PC-3 (cell line): ENCODE measurements at regions not wholly inside any gene's neighbourhood (a gene's known extent, or its start where the extent isn't known, plus 50 kb on each side); places are given as distances from the start of the nearest gene placed in this dataset.

Experiments used
- ATAC-seq: fragments of 200-7000 bp; cut with Tn5 transposase; 2 replicates; pipeline ENCODE4 v1.9.1; 2020; ENCODE audit warnings: mild to moderate bottlenecking, moderate library complexity
- BruUV-seq: library from RNA; stranded (reverse); fragments of 400-500 nt; replicated peaks from 2 replicates; lab custom pipeline; 2021; lab: Mats Ljungman, UMichigan
- CTCF ChIA-PET: fragments of 300-600 bp; sonication (Branson Sonifier 250); formaldehyde crosslinking; loops from one replicate; lab custom pipeline; 2022; ENCODE audit warnings: antibody characterized with exemption; lab: Charles Lee
- POLR2A ChIA-PET: fragments of 300-600 bp; sonication (Branson Sonifier 250); formaldehyde crosslinking; loops from one replicate; lab custom pipeline; 2022; ENCODE audit warnings: antibody characterized with exemption; ENCODE audit not compliant: unreplicated experiment; lab: Charles Lee
- DNase-seq: peaks from one replicate; pipeline ENCODE4 v3.0.0-alpha.2; 2015
- H2AFZ ChIP-seq: fragments of 300-600 bp; sonication (generic); 2 replicates; pipeline ENCODE4 v1.6.0; 2016; ENCODE audit warnings: antibody characterized with exemption, low read length
- H3F3A ChIP-seq: fragments of 300-600 bp; sonication (generic); one replicate; pipeline ENCODE4 v1.6.0; 2017; ENCODE audit warnings: antibody characterized with exemption, low read length, control low read depth, mild to moderate bottlenecking; ENCODE audit not compliant: unreplicated experiment
- H3K27ac ChIP-seq: fragments of 300-600 bp; sonication (generic); 2 replicates; pipeline ENCODE4 v1.5.1; 2016; ENCODE audit warnings: mild to moderate bottlenecking, low read length
- H3K27me3 ChIP-seq: fragments of 300-600 bp; sonication (generic); 2 replicates; pipeline ENCODE4 v1.6.1; 2016; ENCODE audit warnings: low read length, mixed read lengths
- H3K36me3 ChIP-seq: fragments of 300-600 bp; sonication (generic); 2 replicates; pipeline ENCODE4 v1.6.1; 2016; ENCODE audit warnings: low read depth, mixed run types, low read length, mixed read lengths
- H3K4me1 ChIP-seq: fragments of 300-600 bp; sonication (generic); 2 replicates; pipeline ENCODE4 v1.5.1; 2016; ENCODE audit warnings: low read length; ENCODE audit not compliant: insufficient read depth
- H3K4me2 ChIP-seq: fragments of 300-600 bp; sonication (generic); 2 replicates; pipeline ENCODE4 v1.6.0; 2016; ENCODE audit warnings: low read length
- H3K4me3 ChIP-seq: fragments of 300-600 bp; sonication (generic); 2 replicates; pipeline ENCODE4 v1.5.1; 2016; ENCODE audit warnings: mild to moderate bottlenecking, low read length, mixed read lengths
- H3K79me2 ChIP-seq: fragments of 300-600 bp; sonication (generic); 2 replicates; pipeline ENCODE4 v1.6.1; 2017; ENCODE audit warnings: low read length, mixed read lengths
- H3K9ac ChIP-seq: fragments of 300-600 bp; sonication (generic); 2 replicates; pipeline ENCODE4 v1.6.0; 2016; ENCODE audit warnings: mild to moderate bottlenecking, low read length
- H3K9me2 ChIP-seq: fragments of 300-600 bp; sonication (generic); replicated peaks from 2 replicates; pipeline ENCODE4 v1.6.1; 2016; ENCODE audit warnings: mixed run types, low read length, mixed read lengths
- H3K9me3 ChIP-seq: fragments of 300-600 bp; sonication (generic); 2 replicates; pipeline ENCODE4 v1.6.1; 2016; ENCODE audit warnings: low read length, mixed read lengths
- H4K20me1 ChIP-seq: fragments of 300-600 bp; sonication (generic); 2 replicates; pipeline ENCODE4 v1.6.1; 2016; ENCODE audit warnings: low read length, mixed read lengths
- EZH2 ChIP-seq: fragments of 300-600 bp; sonication (generic); IDR thresholded peaks from one replicate; pipeline ENCODE4 v1.6.1; 2017; ENCODE audit warnings: antibody characterized with exemption, mild to moderate bottlenecking, low read length; ENCODE audit not compliant: unreplicated experiment
- EZH2phosphoT487 ChIP-seq: fragments of 300-600 bp; sonication (generic); IDR thresholded peaks from 2 replicates; pipeline ENCODE4 v1.6.1; 2018; ENCODE audit warnings: mild to moderate bottlenecking, antibody characterized with exemption, low read length, borderline replicate concordance
- intact Hi-C: fragments of 100-400 bp; cut with micrococcal nuclease; formaldehyde crosslinking; loops from 2 replicates; pipeline ENCODE4 v1.9.0; 2023
- TF ChIP-seq, protein P1 (sequence below): fragments of 300-600 bp; sonication (generic); conservative IDR thresholded peaks from 2 replicates; pipeline ENCODE4 v1.5.1; 2017; ENCODE audit warnings: antibody characterized with exemption, low read depth, mild to moderate bottlenecking, low read length

DNA sequence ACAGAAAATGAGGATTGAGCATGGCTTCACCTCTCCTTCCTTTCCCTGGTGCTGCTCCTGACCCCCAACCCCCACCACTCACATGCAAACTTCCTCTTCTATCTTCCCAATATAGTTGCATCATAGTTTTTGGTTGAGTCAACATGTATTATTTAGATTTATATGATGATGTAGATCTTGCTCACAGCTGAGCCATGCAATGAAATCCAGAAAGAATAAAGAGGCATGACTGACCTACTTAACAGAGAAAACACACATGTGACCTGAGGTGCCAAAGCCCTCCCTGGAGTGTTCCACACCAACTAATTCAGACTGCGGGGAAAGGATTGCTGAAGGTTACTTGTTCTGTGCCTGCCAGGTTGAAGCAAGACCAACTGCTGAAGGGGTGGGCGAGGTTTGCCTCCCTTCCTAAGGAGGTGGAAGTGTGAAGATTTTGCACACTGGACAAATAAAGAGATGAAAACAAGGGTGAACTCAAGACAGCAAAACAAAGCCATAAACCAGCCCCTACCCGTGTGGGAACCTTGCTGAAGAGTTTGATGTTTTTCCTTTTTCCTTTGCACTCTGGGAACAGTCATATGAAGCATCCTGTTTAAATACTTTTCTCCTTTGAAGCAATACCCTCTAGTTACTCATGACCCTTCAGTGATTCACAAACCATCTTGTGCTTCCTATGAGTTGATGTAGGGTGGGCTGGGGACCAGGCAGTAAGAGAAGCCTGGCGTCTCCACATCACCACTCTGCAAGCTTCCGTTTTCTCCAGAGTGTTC is 155.2 kb upstream of the UBE2E1 start:
- BruUV-seq: TSS peak; percentile 95
- Histone ChIP-seq H3K79me2 (no peaks in the 10 kb centered on the region), H3K27ac (peak overlapping the region; percentile 88), H3K4me1 (peaks cover 42% of the 10 kb centered on the region), H3F3A (no peaks in the 10 kb centered on the region), H3K4me3 (0 out of 2 replicates have a peak overlapping the region, but pooled peaks have one; percentile 4), H4K20me1 (no peaks in the 10 kb centered on the region), H3K9ac (peak overlapping the region; percentile 55), H3K36me3 (no peaks in the 10 kb centered on the region), H2AFZ (peak overlapping the region; percentile 0; the same call in 1 of the 2 replicates), H3K4me2 (peak overlapping the region; percentile 61), H3K9me3 (no peaks in the 10 kb centered on the region), H3K9me2 (no peaks in the 10 kb centered on the region), H3K27me3 (no peaks in the 10 kb centered on the region)
- TF ChIP-seq EZH2phosphoT487 (no peak), EZH2 (no peak)
- TF ChIP-seq, protein P1, sequence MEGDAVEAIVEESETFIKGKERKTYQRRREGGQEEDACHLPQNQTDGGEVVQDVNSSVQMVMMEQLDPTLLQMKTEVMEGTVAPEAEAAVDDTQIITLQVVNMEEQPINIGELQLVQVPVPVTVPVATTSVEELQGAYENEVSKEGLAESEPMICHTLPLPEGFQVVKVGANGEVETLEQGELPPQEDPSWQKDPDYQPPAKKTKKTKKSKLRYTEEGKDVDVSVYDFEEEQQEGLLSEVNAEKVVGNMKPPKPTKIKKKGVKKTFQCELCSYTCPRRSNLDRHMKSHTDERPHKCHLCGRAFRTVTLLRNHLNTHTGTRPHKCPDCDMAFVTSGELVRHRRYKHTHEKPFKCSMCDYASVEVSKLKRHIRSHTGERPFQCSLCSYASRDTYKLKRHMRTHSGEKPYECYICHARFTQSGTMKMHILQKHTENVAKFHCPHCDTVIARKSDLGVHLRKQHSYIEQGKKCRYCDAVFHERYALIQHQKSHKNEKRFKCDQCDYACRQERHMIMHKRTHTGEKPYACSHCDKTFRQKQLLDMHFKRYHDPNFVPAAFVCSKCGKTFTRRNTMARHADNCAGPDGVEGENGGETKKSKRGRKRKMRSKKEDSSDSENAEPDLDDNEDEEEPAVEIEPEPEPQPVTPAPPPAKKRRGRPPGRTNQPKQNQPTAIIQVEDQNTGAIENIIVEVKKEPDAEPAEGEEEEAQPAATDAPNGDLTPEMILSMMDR: no peak
- DNase-seq (peak; percentile 94), ATAC-seq (peak; percentile 86)
- ChIA-PET CTCF (interaction anchor here (0.7 kb wide), 1 partner anchor 96 kb away, joined by 3 read pairs; no protein-coding TSS in a partner anchor), POLR2A (interaction anchor here (0.5 kb wide), 1 partner anchor 59 kb away, joined by 4 read pairs; no protein-coding TSS in a partner anchor)
- intact Hi-C loops: loop anchor here (1.0 to 5.0 kb wide), 5 partner anchors 18 to 325 kb away; no protein-coding TSS in a partner anchor

DNA sequence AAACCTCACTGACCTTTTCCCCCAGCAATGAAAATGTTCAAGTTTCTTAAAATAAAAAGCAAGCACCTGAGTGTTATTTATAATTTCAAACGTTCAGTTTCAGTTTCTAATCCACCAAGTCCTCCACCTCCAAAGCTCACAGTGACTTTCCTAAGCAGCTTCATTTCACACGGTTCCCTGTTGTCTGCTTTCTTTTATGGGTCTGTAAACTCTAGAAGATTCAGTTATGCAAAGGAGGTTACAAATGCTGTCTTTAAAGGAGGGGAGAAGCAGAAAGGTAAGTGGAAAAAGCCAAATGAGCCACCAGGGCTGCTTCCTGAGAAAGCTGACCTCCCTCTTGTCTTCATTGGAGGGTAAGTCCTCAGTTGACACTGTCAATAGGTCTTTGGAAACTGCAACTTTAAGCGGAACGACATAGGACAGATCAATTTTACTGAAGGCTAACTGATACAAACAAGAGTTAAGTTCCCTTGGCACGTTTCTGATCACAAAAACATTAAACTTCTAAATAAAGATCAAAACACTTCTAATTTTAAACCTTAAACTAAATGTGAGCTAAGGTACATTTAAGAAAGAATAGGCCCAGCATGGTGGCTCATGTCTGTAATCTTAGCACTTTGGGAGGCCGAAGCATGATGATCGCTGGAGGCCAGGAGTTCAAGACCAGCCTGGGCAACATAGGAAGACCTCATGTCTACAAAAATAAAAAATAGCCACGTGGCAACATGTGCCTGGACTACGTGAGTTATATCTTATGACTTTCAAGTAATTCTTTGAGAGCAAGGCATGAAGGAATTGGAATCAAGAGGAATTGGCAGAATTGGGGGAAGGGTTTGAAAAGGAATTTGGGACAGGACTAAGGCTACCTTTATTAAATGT is 151.9 kb upstream of the UBE2E1 start:
- no peaks in the 10 kb centered on the region for H3K27me3 ChIP-seq
- TF ChIP-seq EZH2 (no peak), EZH2phosphoT487 (no peak)
- TF ChIP-seq, protein P1: no peak
- H3K4me2 ChIP-seq: no peak overlapping the region
- no peaks in the 10 kb centered on the region for H3K79me2 ChIP-seq
- H3K9me3 ChIP-seq: no peaks in the 10 kb centered on the region
- peaks cover 23% of the 10 kb centered on the region for H3K4me1 ChIP-seq
- H3K27ac ChIP-seq: no peak overlapping the region
- no peak overlapping the region for H3K9ac ChIP-seq
- intact Hi-C loops: loop anchor here (5.0 kb wide), 1 partner anchor 42 kb away; no protein-coding TSS in a partner anchor
- DNase-seq (no peak), ATAC-seq (no peak)
- H3F3A ChIP-seq: no peaks in the 10 kb centered on the region
- H3K36me3 ChIP-seq: no peaks in the 10 kb centered on the region
- CTCF ChIA-PET: interaction anchor here (0.5 kb wide), 1 partner anchor 1050 kb away, joined by 3 read pairs; no protein-coding TSS in a partner anchor
- POLR2A ChIA-PET: no interaction called here
- H4K20me1 ChIP-seq: no peaks in the 10 kb centered on the region
- H2AFZ ChIP-seq: no peak overlapping the region
- H3K4me3 ChIP-seq: no peak overlapping the region
- no TSS peak for BruUV-seq
- no peaks in the 10 kb centered on the region for H3K9me2 ChIP-seq
